ENCODE measurements at regions not wholly inside any gene's neighbourhood (a gene's known extent, or its start where the extent isn't known, plus 50 kb on each side); places are given as distances from the start of the nearest gene placed in this dataset.

GRCh38 chr11:128022007-128022368 lies 565.4 kb downstream of the ETS1 start:
- no peak for DNase-seq (ENCODE audit: low spot score)
- ATAC-seq (ENCODE audit: insufficient number of reproducible peaks, low FRiP score, low read depth) = no peak
- H3K27me3 ChIP-seq (replicated peaks; ENCODE audit: insufficient read depth) = no peaks in the 10 kb centered on the region
- no peak overlapping the region for H3K27ac ChIP-seq
- H3K4me1 ChIP-seq (ENCODE audit: control insufficient read depth in 1 of 2, low read depth in 2 of 2) = peaks cover 0 to 10% of the 10 kb centered on the region in 2 donors
- H3K36me3 ChIP-seq = no peaks in the 10 kb centered on the region
- H3K4me3 ChIP-seq = no peak overlapping the region
- no peak for TF ChIP-seq CTCF (IDR thresholded peaks at IDR 0.05)
- H3K9me3 ChIP-seq = no peaks in the 10 kb centered on the region

- peaks cover 0 to 5% of the 10 kb centered on the region in 2 donors for H3K4me1 ChIP-seq (ENCODE audit: control insufficient read depth in 1 of 2, low read depth in 2 of 2)
- no peak overlapping the region for H3K27ac ChIP-seq
- no peak for TF ChIP-seq CTCF (IDR thresholded peaks at IDR 0.05)
- H3K4me3 ChIP-seq = no peak overlapping the region
- H3K9me3 ChIP-seq = no peaks in the 10 kb centered on the region
- no peaks in the 10 kb centered on the region for H3K27me3 ChIP-seq (replicated peaks; ENCODE audit: insufficient read depth)
- ATAC-seq (ENCODE audit: insufficient number of reproducible peaks, low FRiP score, low read depth) (no peak), DNase-seq (ENCODE audit: low spot score) (no peak)
- H3K36me3 ChIP-seq = no peaks in the 10 kb centered on the region
These were observed 565.9 kb downstream of the ETS1 start for GRCh38 chr11:128021349-128022006.

- Histone ChIP-seq H3K27ac (no peak overlapping the region), H3K36me3 (no peaks in the 10 kb centered on the region), H3K9me3 (no peaks in the 10 kb centered on the region), H3K4me3 (no peak overlapping the region), H3K27me3 (replicated peaks; ENCODE audit: insufficient read depth) (no peaks in the 10 kb centered on the region), H3K4me1 (ENCODE audit: control insufficient read depth in 1 of 2, low read depth in 2 of 2) (no peaks in the 10 kb centered on the region)
- ATAC-seq (ENCODE audit: insufficient number of reproducible peaks, low FRiP score, low read depth) (no peak), DNase-seq (ENCODE audit: low spot score) (no peak)
- no peak for TF ChIP-seq CTCF (IDR thresholded peaks at IDR 0.05)
These were observed 568.7 kb downstream of the ETS1 start for GRCh38 chr11:128018692-128019091.

- Histone ChIP-seq H3K27me3 (replicated peaks; ENCODE audit: insufficient read depth) (no peaks in the 10 kb centered on the region), H3K4me1 (ENCODE audit: control insufficient read depth in 1 of 2, low read depth in 2 of 2) (no peaks in the 10 kb centered on the region), H3K9me3 (no peaks in the 10 kb centered on the region), H3K36me3 (no peaks in the 10 kb centered on the region), H3K4me3 (no peak overlapping the region), H3K27ac (no peak overlapping the region)
- no peak for ATAC-seq (ENCODE audit: insufficient number of reproducible peaks, low FRiP score, low read depth)
- TF ChIP-seq CTCF (IDR thresholded peaks at IDR 0.05) = no peak
- DNase-seq (ENCODE audit: low spot score) = no peak
These were observed 581.8 kb downstream of the ETS1 start for GRCh38 chr11:128005562-128005961.

GRCh38 chr11:127998421-127998820 lies 588.9 kb downstream of the ETS1 start:
- no peak for TF ChIP-seq CTCF (IDR thresholded peaks at IDR 0.05)
- no peak overlapping the region for H3K4me3 ChIP-seq
- no peak for ATAC-seq (ENCODE audit: insufficient number of reproducible peaks, low FRiP score, low read depth)
- no peaks in the 10 kb centered on the region for H3K27me3 ChIP-seq (replicated peaks; ENCODE audit: insufficient read depth)
- no peaks in the 10 kb centered on the region for H3K9me3 ChIP-seq
- H3K27ac ChIP-seq = no peak overlapping the region
- DNase-seq (ENCODE audit: low spot score) = no peak
- peaks cover 0 to 29% of the 10 kb centered on the region in 2 donors for H3K4me1 ChIP-seq (ENCODE audit: control insufficient read depth in 1 of 2, low read depth in 2 of 2)
- H3K36me3 ChIP-seq = no peaks in the 10 kb centered on the region
